HG03175 (cell line): ENCODE measurements at regions not wholly inside any gene's neighbourhood (a gene's known extent, or its start where the extent isn't known, plus 50 kb on each side); places are given as distances from the start of the nearest gene placed in this dataset.

Experiments
- ATAC-seq: cut with Tn5 transposase; IDR thresholded peaks from one replicate; pipeline ENCODE4 v1.9.1; 2021; ENCODE audit warnings: mild to moderate bottlenecking, moderate library complexity; ENCODE audit not compliant: unreplicated experiment

GRCh38 chr3:188053710-188054380 is 100.1 kb upstream of the LPP start:
- ATAC-seq = no peak

DNA sequence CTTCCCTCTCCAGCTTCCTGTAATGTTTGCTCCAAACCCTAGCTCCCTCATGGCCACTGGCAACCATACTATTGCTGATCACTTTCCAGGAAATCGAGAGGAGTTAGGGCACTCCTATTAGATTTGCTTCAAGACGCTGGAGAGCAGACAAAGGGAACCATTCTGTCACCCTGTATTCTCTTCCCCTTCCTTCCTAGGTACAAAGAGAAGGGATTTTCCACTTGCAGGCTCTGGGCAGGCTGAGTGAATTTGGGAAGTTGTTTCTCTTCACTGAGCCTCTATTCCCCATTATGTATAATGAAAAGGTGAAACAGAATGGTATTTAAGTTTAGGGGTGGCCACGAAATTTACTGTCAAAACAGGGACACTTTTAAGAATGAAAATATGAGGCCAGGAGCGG is 99.4 kb upstream of the LPP start:
- no peak for ATAC-seq

GRCh38 chr3:188055388-188055787 is 98.6 kb upstream of the LPP start:
- no peak for ATAC-seq

DNA sequence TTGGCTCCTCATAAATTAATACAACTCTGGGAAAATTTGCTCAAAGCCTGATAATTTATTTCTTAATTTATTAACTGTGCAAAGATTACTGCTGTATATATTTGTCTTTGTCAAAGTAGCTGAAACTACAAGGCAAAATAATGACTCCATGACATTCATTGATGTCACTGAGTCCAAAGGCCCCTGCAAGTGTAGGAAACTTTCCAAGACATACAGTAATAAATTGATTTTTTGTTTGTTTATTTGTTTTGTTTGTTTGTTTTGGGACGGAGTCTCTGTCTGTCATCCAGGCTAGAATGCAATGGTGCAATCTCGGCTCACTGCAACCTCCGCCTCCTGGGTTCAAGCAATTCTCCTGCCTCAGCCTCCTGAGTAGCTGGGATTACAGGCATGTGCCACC is 96.8 kb upstream of the LPP start:
- no peak for ATAC-seq

DNA sequence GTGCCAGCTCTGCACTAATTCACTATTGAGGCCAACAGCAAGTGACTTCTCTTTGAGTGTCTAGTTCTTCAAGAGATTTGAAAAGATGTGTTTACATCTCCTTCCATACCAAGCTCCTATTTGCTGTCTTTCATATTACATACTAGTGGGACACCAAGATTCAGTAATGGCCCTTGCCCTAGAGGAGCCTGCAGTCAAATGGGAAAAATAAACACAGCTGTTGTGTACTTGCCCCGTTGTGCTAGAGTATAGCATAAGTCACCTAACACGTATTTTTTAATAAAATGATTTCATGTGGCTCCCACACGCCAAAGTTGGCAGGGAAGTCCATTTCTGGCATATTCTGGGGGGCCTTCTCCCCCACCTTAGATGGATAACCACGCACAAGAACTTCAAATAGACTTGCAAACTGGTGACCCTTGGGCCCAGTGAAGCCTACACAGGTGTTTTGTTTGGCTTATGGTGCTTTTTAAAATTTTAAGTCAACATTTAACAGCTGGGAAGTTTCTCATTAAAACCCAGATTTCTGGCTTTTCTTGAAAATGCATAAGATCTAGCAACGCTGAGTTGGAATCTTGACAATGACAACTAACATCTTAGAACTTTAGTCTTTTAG is 95.3 kb upstream of the LPP start:
- ATAC-seq = no peak

- ATAC-seq = no peak
Observed at GRCh38 chr3:188059351-188059750, 94.6 kb upstream of the LPP start.

DNA sequence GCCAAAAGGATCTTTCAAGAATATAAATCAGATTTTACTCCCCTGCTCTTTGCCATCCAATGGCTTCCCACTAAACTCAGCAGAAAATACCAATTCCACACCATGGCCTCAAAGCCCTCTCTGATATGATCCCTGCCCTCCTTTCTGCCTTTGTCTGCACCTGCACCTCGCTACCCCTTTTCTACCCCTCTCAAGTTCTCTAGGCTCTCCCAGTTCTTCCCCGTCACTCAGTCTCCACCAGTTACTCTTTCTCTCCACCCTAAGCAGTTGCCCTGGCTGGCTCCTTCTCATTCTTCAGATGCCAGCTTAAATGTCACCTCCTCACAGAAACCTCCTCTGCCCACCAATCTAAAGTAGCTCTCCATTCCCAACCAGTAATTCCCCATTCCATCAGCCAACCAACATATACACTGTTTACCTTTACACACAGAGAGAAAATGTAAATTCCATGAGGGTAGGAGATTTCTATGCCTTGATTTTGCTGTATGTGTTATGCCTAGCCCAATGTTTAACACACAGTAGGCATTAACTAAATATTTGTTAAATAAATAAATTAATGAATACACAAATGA is 93.6 kb upstream of the LPP start:
- ATAC-seq = no peak

DNA sequence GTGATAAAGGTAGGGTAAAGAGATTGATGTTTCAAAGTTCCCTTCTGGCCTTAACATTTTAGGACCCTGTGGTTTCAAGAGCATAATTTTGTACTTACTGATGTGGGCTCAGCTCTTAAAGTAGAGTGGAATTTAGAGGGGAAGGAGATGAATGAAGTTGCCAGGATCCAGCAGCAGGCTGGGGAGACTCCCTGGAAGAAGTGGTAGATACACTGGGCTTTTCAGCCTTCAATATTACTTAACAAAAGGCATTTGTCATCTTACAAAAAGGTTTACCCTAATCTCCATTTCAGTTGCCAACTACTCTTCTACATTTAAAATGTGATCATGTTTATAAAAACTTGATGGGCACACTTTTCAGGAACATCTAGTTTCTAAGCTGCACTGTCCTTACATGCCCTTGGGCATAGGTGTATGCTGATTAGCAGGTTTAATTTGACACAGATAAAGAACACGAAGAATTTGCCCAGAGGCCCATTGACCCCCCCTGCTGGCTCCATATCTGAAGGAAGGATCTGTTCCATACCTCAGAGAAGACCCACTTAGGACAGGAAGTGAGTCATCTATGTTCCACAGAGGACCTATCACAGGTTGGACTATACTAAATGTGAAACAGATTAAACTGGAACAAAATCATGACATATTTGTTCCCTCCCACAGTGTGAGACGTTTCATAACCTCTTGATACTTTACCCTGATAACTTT is 93.0 kb upstream of the LPP start:
- no peak for ATAC-seq

GRCh38 chr3:188062216-188062615 is 91.7 kb upstream of the LPP start:
- ATAC-seq = no peak

DNA sequence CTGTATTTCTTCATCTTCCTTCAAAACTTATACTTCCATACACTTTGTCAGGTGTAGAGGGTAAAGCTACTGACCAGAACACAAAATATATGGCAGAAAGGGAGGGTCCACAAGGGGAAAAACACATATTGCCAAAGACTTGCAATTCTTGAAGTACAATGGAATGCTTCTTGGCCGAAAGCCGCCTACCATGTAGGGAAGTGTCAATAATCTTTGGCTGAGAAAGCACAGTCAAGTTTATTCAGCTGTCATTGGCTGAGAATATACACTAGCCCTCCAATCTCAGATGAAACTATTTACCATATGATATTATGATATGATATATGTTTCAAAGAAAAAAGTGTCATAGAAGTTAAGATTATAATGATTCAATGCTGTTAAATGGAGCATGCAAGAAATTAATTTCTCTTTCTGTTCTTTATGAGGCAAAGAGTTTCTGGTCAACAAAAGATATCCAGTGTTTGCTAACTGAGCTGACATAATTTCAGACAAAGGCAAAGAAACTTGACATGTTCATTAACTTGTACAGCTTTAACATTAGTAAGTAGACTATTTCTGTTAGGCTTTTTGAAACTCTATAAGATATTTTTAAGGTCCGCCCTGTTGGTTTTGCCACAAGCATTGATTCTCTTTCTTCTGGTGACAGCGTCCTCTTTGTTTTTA is 89.0 kb upstream of the LPP start:
- no peak for ATAC-seq

GRCh38 chr3:188066141-188066540 is 87.8 kb upstream of the LPP start:
- no peak for ATAC-seq

- ATAC-seq = no peak
Observed at GRCh38 chr3:188067932-188068331, 86.0 kb upstream of the LPP start.

- ATAC-seq = no peak
Observed at GRCh38 chr3:188068342-188068741, 85.6 kb upstream of the LPP start.

GRCh38 chr3:188071636-188072035 is 82.3 kb upstream of the LPP start:
- ATAC-seq = no peak

GRCh38 chr3:188076176-188076575 is 77.8 kb upstream of the LPP start:
- ATAC-seq = no peak

GRCh38 chr3:188077160-188077799 is 76.7 kb upstream of the LPP start:
- no peak for ATAC-seq

- no peak for ATAC-seq
Observed at GRCh38 chr3:188080091-188080490, 73.9 kb upstream of the LPP start.

- ATAC-seq = no peak
Observed at GRCh38 chr3:188082031-188082430, 71.9 kb upstream of the LPP start.

- ATAC-seq = no peak
Observed at GRCh38 chr3:188082450-188082849, 71.5 kb upstream of the LPP start.

- ATAC-seq = no peak
Observed at GRCh38 chr3:188083011-188083410, 70.9 kb upstream of the LPP start.
